ENCODE measurements at regions not wholly inside any gene's neighbourhood (a gene's known extent, or its start where the extent isn't known, plus 50 kb on each side); places are given as distances from the start of the nearest gene placed in this dataset.

DNA sequence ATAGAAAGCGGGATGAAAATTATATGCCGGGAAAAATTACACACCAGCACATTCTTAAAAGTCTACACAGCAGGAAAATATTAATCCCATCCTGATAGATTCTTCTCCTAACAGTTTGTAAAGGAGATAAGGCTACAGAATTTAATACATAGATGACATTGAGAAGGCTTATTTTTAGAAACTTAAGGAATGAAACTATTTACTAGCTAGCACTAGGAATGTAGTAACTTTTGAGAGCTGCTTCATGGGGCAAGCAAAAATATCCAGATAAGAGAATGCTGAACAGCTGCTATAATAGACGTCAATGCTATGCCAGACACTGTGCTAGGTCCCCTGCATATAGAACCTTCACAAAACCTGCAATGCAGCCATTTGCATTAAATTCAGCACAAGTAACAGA lies 912.7 kb upstream of the NR2F2 start:
- DNase-seq: no peak

DNA sequence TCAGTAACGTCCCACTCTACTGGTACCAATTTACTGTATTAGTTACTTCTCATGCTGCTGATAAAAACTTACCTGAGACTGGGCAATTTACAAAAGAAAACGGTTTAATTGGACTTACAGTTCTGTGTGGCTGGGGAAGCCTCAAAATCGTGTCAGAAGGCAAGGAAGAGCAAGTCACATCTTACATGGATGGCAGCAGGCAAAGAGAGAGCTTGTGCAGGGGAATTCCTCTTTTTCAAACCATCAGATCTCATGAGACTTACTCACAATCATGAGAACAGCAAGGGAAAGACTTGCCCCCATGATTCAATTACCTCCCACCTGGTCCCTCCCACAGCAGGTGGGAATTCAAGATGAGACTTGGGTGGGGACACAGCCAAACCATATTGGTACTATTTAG lies 908.2 kb upstream of the NR2F2 start:
- DNase-seq: no peak

DNA sequence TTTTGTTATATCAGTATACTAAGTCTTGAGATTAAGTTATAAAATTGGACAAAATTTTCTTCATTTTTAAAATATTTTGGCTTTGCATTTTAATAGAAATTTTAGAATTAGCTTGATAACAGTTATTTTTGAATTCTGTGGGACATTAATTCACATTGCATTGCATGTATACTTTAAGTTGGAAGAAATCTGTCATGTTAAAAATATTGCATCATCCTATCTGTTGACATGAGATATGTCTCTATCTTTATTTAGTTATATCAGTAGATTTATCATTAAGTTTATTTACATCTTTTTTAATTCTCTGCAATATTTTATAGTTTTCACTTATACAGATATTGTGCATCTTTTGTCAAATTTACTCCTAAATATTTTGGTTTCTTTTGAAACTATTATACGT lies 904.6 kb upstream of the NR2F2 start:
- DNase-seq: no peak

GRCh38 chr15:95429345-95429744 lies 901.2 kb upstream of the NR2F2 start:
- DNase-seq: no peak

DNA sequence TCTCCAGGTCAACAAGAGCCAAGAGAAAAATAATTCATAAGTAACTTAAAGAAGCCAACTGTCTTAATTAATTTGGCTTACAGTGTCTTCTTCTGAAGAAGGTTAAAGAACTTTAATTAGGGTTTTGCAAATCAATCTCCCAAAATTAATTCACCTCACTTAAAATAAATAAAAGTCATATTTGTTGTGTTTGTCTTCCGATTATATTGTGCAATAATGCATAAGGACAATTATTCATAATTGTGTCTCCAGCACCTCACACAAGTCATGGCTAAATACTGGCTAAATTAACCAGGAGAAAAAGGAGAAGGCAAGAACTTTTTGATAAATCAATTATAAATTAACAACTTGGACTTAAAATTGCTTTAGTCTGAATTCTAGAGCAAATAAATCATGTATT lies 899.0 kb upstream of the NR2F2 start:
- no peak for DNase-seq

GRCh38 chr15:95432878-95433405 lies 897.6 kb upstream of the NR2F2 start:
- DNase-seq: no peak

DNA sequence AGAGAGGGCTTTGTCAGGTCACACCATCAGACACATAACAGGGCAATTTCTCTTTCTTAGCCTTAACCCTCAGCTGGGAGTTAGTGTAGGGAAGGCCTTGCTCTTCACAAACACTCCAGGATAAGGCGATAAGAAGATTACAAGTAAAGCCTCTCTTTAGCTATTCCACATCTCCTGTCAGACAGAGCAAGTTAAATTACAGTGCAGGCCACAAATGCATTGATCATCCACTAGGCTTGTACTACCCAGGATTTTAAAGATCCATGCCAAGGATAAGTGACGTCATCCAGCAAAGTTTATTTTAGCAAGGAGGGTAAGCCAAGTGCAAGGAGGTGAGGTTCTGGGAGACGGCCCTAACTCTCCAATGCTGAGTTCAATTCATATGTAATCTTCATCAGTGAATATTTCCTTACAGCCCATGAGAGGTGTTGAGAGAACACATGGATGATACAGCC lies 890.6 kb upstream of the NR2F2 start:
- no peak for DNase-seq

GRCh38 chr15:95440712-95441111 lies 889.8 kb upstream of the NR2F2 start:
- DNase-seq: no peak

DNA sequence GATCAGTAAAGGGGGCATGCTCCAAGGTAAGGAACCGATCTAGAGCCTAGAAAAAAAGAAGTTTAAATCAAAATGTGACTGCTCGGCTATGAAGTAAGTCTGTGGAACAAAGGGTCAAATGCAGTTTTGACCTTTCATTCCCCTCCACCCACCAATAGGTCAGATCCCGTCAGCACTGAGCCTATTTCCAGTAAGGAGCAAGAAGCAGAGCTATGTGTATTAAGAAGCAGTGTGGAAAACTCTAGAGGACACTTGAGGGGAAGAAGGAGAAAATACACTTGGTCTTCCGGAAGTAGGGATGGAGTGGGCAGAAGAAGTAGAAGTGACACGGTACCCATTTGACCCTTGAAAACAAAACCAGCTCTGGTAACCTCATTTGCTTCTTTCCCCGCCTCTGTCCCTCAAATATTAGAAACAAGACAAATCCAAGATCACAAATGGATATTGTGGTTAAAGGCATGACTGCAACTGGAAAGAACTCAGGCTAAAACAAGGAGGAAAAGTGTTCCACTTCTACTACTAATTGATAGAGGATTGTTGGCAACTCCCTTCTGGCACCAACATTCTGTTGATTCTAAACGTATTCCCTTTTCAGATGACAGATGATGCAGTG lies 888.3 kb upstream of the NR2F2 start:
- no peak for DNase-seq

GRCh38 chr15:95444860-95445259 lies 885.6 kb upstream of the NR2F2 start:
- DNase-seq: no peak

DNA sequence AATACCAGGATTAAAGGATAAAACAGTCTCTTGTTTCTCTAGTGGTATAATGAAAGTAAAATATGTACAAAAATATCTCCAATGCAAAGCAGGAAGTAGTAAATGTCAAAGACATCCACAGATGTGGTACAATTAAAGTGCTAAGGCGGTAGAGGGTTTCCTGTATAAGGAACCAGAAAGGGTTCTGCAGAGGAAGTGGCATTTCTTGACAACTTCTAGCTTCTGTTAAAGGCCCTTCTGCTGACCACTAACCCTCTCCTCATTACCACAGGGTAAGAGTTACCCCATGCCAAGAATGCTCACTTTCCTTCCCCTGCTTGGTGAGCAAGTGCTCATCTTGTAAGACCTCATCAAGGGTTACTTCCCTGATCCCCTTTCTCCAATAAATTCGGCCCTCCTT lies 883.6 kb upstream of the NR2F2 start:
- no peak for DNase-seq

DNA sequence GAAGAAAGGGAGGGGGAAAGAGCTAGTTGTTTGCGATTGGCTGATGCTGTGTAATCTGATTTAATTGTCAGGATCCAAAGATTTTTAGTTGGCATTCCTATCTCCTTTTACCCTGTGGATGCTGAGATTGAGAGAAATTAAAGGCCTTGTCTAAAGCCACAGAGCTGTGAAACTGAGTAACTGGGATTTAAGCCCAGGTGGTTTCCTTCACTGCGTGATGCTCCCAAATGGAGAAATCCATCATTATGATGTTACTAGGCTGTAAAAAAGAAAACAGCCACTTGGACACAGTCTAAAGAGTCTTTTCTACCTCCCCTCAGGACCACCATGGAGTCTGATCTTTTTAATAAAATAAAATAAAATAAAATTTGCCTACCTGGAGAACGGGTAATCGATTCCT lies 883.0 kb upstream of the NR2F2 start:
- DNase-seq: no peak

DNA sequence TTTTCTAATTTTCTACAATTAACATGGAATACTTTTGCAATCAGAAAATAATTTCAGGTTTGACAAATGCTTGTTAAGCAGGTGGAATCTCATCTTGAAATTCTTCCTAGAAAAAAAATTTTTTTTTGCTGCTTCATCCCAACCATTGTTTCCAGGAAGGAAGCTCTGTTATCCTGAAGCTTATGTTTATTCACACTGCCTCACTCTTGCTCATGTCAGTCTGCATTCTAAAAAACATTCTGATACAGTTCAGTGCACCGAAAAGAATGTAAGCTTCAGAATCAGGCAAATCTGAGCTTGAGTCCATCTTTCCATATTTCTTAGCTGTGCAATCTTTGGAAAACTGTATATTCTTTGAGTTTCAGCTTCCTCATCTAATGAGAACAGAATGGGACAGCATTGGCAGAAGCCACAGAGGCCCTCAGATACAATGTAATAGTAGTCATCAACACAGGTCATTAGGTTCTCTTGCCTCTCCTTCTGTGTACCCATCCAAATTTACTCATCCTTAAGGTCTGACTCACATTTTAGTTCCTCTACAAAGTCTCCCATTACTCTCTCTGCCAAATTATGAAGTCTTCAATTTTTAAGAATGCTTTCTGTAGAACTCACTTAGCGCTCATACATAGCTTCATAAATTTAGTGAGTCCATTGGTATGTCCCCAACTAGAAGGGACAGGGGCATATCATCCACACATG lies 881.8 kb upstream of the NR2F2 start:
- DNase-seq: no peak

DNA sequence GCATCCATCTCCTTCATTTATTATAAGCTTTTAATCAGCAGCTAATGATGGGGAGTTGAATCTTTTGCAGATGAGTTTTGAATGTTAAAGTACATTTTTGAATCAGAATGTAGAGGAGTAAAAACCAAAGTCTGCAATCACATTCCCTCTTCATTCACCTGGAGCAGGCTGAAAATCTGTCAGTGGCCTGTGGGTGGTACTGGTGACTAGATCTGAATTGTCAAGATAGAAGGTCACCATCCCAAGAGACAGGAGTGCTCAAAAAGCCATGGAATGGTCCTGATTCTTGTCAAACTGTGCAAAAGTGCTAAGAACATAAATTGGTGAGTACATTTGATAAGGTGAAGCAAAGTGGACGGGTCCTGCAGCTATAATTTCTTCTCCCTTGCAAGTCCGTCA lies 881.3 kb upstream of the NR2F2 start:
- DNase-seq: no peak

- no peak for DNase-seq
Measured at GRCh38 chr15:95450413-95450812, 880.1 kb upstream of the NR2F2 start.

- no peak for DNase-seq
Measured at GRCh38 chr15:95451938-95452337, 878.6 kb upstream of the NR2F2 start.

DNA sequence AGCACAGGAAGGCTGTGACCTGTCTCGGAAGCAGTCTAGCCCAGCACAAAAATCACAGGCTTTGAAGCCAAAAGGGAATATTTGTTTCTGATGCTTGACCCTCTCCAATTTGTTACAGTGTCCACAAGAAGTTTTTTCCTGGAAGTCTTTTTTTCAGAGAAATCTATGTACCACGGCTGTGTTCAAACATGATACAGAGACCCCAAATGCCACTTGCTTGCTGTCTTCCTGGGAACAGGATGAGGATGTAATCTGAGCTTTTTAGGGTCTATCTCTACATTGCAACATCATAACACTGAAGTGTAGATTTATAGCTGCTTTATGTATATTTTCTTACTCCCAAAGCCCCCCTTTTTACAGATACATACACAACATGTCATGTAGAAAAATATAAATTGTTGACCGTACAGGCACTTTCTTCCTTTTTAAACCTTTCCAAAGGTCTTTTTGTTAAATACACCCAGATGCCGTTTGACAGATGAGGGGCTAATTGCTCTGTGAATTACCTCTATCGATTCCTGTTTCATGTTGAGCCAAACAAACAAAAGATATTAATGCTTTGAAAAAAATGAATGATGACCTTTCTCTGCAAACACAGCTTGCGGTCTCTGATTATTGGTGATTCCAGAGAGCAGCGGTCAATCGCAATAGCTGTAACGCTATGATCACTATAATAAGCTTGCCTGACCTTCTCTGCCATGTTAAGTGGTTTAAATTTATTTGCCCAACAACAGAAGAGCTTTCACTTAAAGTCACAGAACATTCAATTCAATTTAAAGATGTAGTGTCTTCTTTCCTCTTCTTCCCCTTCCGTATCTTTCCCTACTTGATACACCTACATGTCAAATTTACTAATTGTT lies 875.9 kb upstream of the NR2F2 start:
- no peak for DNase-seq

DNA sequence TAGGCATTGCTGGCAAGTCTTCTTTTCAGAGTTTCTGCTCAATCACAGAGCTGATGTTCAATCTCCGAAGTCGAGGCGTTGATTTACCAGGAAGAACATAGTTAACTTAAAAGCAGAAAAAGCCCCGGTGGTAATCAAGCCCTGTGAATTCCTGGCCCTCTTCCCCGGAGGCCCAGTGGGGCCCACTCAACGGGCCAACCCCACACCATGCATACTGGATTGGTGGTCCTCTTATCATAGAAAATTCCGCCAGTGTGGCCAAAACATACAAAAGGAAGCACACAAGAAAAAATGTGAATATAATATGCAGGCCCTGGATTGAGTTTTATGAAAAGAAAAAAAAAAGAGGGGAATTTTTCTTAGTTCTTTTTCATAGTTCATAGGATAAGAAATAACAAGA lies 873.0 kb upstream of the NR2F2 start:
- no peak for DNase-seq

DNA sequence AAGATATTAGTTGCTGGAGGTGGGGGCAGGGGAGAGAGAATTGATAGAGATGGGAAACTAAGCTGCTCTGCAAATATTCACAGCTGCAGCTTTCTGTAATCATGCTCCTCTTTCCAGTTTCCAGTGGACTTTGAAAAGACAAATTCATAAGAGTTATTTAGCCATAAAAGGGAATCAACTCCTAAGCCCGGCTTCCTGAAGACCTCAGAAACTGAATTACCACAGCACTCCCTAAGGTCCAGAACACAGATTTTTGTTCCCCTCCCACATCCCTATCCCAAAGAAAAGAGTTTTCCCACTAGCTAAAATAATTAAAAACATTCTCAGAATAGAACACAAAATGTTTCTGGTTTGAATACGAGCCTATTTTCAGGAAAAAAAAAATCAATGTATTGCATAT lies 871.8 kb upstream of the NR2F2 start:
- no peak for DNase-seq

DNA sequence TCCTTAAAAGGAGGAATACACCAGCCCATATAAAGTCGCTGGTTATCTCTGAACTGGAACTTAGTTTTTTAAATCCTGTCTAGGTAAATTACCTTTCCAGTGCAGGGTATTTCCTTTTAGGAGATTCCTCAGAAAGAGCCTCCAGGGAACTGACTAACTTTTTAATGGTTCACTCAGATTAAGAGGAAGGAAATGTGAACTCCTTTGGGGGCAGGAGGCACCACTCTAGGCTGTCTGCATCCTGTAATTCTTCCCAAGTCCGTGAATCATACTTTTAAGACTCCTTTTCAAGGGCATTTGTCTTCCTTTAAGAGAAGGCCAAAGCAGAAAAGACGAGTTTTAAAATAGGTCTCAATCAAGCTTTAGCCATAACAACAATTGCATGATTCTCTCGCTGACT lies 871.2 kb upstream of the NR2F2 start:
- DNase-seq: no peak

DNA sequence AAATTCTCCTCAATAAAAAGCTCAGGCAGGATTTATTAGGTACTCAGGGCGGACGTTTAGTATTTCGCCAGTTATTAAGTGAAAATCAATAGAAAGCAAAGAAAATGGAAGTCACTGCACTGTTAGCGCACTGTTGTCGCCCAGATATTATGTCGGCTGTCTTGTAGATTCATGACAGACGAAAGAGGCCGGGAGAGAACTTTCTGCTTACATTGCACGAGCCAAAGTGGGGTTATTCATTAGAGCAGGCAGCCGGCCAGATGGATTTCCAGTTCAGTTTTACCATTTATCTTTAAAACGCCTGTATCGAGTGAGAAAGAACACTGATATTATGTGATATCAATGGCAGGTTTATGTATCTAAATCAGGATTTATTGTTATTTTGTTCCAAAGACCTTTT lies 866.0 kb upstream of the NR2F2 start:
- no peak for DNase-seq

- DNase-seq: no peak
Measured at GRCh38 chr15:95468820-95469219, 861.7 kb upstream of the NR2F2 start.

GRCh38 chr15:95469496-95470000 lies 861.0 kb upstream of the NR2F2 start:
- no peak for DNase-seq

GRCh38 chr15:95470529-95470928 lies 860.0 kb upstream of the NR2F2 start:
- DNase-seq: no peak
